ENCODE measurements at regions not wholly inside any gene's neighbourhood (a gene's known extent, or its start where the extent isn't known, plus 50 kb on each side); places are given as distances from the start of the nearest gene placed in this dataset.

- no peak for DNase-seq
Measured at GRCh38 chr6:1257778-1258177, 54.1 kb upstream of the FOXQ1 start.

DNA sequence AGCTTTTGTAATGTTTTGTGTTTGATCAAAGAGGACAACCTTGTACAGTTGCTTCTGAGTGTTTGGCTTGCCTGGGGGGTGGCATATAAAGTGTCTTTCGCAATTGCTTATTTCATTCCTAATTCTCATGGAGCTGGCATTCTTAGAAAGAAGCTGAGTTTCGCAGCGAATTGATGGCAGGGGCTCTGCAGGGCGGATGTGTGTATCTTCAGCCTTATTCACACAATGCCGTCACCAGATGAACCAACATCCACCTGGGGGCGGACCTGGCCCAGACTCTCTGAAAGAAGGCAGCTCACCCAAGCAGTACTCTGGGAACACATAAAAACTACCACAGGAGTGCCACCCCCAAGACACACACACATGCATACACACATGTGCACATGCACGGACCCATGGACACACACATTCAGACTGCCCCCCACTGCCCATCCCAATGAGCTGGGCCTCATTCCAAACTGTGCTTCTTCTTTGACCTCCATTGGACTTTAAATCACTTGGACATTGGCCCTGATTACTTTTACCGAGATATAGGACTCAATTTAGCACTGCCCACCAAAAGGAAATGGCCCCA is 55.4 kb upstream of the FOXQ1 start:
- DNase-seq, result no peak

- no peak for DNase-seq
Measured at GRCh38 chr6:1255636-1256365, 56.1 kb upstream of the FOXQ1 start.

DNA sequence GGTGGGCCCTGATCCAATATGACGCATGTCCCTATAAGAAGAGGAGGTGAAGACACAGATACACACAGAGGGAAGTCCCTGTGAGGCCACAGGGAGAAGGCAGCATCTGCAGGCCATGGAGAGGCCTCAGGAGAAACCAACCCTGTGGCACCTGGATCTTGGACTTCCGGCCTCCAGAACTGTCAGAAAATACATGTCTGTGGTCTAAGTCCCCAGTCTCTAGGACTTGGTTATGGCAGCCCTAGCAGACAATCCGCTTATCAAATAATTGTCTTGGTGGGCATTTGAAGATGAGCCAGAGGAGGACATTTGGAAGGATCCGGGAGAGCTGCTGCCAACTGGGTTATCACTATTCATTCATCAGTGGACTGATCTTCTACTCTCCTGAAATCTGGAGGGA is 57.6 kb upstream of the FOXQ1 start:
- no peak for DNase-seq

DNA sequence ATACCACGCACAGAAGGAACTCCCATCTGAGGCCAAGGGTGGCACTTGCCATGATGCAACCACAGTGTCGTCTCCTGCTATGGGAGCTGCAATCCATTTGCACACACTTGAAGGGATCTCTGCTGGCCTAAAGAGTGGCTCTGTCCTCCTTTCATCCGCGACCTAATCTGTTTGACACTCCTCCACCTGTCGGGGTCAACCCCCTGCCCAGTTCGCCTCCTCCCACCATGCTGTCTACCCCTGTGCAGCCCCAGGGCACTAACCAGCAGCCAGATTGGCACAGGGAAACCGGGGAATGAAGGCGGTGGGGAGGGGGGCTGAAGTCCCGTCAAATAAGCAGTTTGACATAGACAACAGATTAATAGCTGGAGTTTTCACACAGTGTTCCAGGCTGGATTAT is 58.1 kb upstream of the FOXQ1 start:
- DNase-seq, result no peak

GRCh38 chr6:1251198-1252155 is 60.4 kb upstream of the FOXQ1 start:
- DNase-seq, result no peak

GRCh38 chr6:1250489-1251197 is 61.3 kb upstream of the FOXQ1 start:
- no peak for DNase-seq

- no peak for DNase-seq
Measured at GRCh38 chr6:1247894-1248293, 64.0 kb upstream of the FOXQ1 start.

- no peak for DNase-seq
Measured at GRCh38 chr6:1247056-1247455, 64.8 kb upstream of the FOXQ1 start.

GRCh38 chr6:1244941-1245340 is 67.0 kb upstream of the FOXQ1 start:
- no peak for DNase-seq

DNA sequence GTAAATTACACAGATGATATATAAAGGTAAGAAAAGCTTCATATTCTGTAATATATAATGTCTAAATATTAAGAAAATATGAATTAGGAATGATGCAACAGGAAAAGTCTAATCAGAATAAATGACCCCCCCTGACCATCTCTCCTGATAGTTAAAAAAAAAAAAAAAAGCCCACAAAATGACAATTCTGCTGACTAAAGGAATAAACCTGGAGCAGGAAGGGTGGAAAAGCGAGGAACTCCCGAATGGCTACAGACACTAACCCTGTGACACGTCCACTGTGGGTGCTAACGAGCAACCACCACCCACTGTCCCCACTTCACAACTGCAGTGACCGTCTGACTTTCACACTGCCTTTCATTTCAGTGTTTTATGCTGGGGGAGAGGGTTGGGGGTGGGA is 67.6 kb upstream of the FOXQ1 start:
- no peak for DNase-seq

DNA sequence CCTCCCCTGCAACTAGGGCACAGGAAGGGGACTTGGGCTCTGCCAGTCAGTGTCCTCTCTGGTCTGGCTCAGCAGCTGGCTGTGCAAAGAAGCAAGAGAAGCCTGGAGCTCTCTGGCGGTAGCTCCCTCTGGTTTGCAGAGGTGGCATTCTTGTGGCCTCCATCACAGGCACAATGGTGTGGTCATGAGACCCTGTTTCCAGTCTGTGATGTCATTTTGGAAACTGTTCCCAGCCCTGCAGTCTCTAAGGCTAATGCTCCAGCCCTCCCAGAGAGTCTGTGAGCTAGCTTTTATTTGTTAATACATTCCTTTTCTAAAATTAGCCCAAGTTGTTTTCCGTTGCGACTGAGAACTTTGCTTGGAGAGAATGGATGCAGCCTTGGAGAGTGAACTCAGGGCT is 69.5 kb upstream of the FOXQ1 start:
- DNase-seq, result no peak

- DNase-seq, result no peak
Measured at GRCh38 chr6:1242021-1242420, 69.9 kb upstream of the FOXQ1 start.

DNA sequence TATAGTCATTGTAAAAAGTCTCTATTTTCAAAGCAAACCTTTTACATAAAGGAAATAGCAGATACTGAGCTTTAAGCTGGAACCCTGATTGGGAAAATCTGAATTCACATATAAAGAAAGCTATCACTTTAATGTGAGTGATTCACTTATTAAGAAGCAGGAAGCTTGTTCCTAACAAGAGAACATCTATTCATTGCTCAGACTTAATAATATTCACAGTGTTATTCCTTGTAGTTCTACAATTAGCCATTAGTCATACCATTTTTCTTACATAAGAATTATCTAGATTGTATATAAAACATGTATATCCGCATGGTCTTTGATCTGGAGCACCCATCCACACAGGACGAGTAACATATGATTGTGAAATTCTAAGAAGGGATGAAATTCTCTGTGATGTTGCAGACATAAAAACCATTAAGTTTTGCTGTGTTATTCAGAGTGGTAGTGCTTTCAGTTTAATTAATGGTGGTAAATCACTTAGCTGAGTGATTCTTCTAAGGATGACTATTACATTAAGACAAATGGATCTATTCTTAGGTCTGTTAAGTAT is 71.1 kb upstream of the FOXQ1 start:
- no peak for DNase-seq

DNA sequence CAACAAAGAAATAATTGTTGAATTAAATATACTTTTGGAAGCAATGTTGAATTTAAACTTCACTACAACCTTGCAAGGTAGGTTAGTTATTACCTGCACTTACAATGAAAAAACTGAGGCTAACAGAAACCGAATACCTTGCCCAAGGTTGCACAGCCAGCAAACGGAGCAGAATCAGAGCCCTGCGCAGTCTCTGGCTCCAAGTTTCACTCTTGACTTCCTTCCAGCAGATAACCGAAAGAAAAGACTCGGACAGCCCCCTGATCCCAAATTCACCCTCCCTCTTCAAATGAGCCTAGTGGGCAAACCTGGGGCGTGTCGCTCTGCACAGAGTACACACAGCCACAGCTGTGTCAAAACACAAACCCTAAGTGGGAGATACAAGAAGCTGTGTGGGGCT is 72.1 kb upstream of the FOXQ1 start:
- no peak for DNase-seq

GRCh38 chr6:1238040-1238439 is 73.9 kb upstream of the FOXQ1 start:
- no peak for DNase-seq

GRCh38 chr6:1237636-1238035 is 74.3 kb upstream of the FOXQ1 start:
- no peak for DNase-seq

GRCh38 chr6:1235825-1236224 is 76.1 kb upstream of the FOXQ1 start:
- no peak for DNase-seq

GRCh38 chr6:1233924-1234323 is 78.0 kb upstream of the FOXQ1 start:
- no peak for DNase-seq

- DNase-seq, result no peak
Measured at GRCh38 chr6:1232578-1232977, 79.3 kb upstream of the FOXQ1 start.

GRCh38 chr6:1231941-1232340 is 80.0 kb upstream of the FOXQ1 start:
- DNase-seq, result no peak

- DNase-seq, result no peak
Measured at GRCh38 chr6:1230689-1231605, 81.0 kb upstream of the FOXQ1 start.

Measured in stimulated activated CD8-positive, alpha-beta memory T cell treated with anti-CD3 and anti-CD28 coated beads, Interleukin-4, amount 100 ng/mL, for 48 hours (primary cell).